ENCODE measurements at regions not wholly inside any gene's neighbourhood (a gene's known extent, or its start where the extent isn't known, plus 50 kb on each side); places are given as distances from the start of the nearest gene placed in this dataset.

- no peaks in the 10 kb centered on the region for H4K20me1 ChIP-seq (ENCODE audit: control insufficient read depth, insufficient read depth, low read length, poor library complexity, severe bottlenecking)
- no peak overlapping the region for H3K27ac ChIP-seq (ENCODE audit: low read length in 2 of 2)
- H3K4me3 ChIP-seq (ENCODE audit: control extremely low read depth in 1 of 5, extremely low read depth in 1 of 5, insufficient read depth in 1 of 5, low read depth in 2 of 5, low read length in 4 of 5) = no peak overlapping the region
- Mint-ChIP-seq H3K4me3 (no peak overlapping the region), H3K4me1 (no peaks in the 10 kb centered on the region), H3K27ac (no peak overlapping the region), H3K27me3 (peaks cover 16% of the 10 kb centered on the region), H3K9me3 (ENCODE audit: insufficient read depth) (no peaks in the 10 kb centered on the region)
- intact Hi-C loops (cut with micrococcal nuclease) = no loop called here
- ChIA-PET CTCF (no interaction called here), POLR2A (no interaction called here)
- ATAC-seq (ENCODE audit: low read depth) (no peak), DNase-seq (no peak)
- H2AFZ ChIP-seq (ENCODE audit: insufficient read depth, low read depth, low read length, poor library complexity, severe bottlenecking) = no peak overlapping the region
- TF ChIP-seq CTCF (IDR thresholded peaks at IDR 0.05) (no peak), EZH2 (IDR thresholded peaks at IDR 0.05; ENCODE audit: borderline replicate concordance, insufficient read depth, low read depth, low read length, poor library complexity, severe bottlenecking) (no peak)
- H3K4me2 ChIP-seq (replicated peaks; ENCODE audit: low read depth, low read length, poor library complexity, severe bottlenecking) = no peak overlapping the region
- no peaks in the 10 kb centered on the region for H3K36me3 ChIP-seq (replicated peaks in 1 of 2; ENCODE audit: control extremely low read depth in 1 of 2, control insufficient read depth in 1 of 2, extremely low read depth in 1 of 2, insufficient read depth in 2 of 2, low read length in 1 of 2)
- no peaks in the 10 kb centered on the region for H3K79me2 ChIP-seq (ENCODE audit: control insufficient read depth, insufficient read depth, low read length)
- H3K9me3 ChIP-seq (ENCODE audit: control extremely low read depth in 1 of 3, control insufficient read depth in 2 of 3, insufficient read depth in 1 of 3, low read length in 2 of 3) = peaks cover 0 to 4% (median 0%) of the 10 kb centered on the region in 3 donors
- no peaks in the 10 kb centered on the region for H3K27me3 ChIP-seq (replicated peaks in 1 of 4; ENCODE audit: control extremely low read depth in 1 of 4, control insufficient read depth in 3 of 4, insufficient read depth in 4 of 4, low read length in 3 of 4)
- H3K9ac ChIP-seq (ENCODE audit: low read length) = no peak overlapping the region
- WGBS (ENCODE audit: insufficient coverage) = 75% methylated on average over 16 of the region's 18 CpGs
- no peaks in the 10 kb centered on the region for H3K4me1 ChIP-seq (ENCODE audit: control insufficient read depth in 2 of 2, insufficient read depth in 2 of 2, low read length in 2 of 2)
Observed at GRCh38 chr3:127100459-127101410, 92.2 kb upstream of the PRR23E start.

- CTCF ChIA-PET = no interaction called here
- ATAC-seq (ENCODE audit: low read depth) (no peak), DNase-seq (no peak)
- H3K27me3 Mint-ChIP-seq = peaks cover 18% of the 10 kb centered on the region
- H3K4me1 Mint-ChIP-seq = no peaks in the 10 kb centered on the region
- WGBS (ENCODE audit: insufficient coverage) = no CpG with 5 or more reads among the region's 19 CpGs
- no peaks in the 10 kb centered on the region for H3K27me3 ChIP-seq (replicated peaks in 1 of 4; ENCODE audit: control extremely low read depth in 1 of 4, control insufficient read depth in 3 of 4, insufficient read depth in 4 of 4, low read length in 3 of 4)
- H3K4me1 ChIP-seq (ENCODE audit: control insufficient read depth in 2 of 2, insufficient read depth in 2 of 2, low read length in 2 of 2) = no peaks in the 10 kb centered on the region
- intact Hi-C loops (cut with micrococcal nuclease) = no loop called here
- no peak overlapping the region for H3K9ac ChIP-seq (ENCODE audit: low read length)
- no peak overlapping the region for H3K4me3 ChIP-seq (ENCODE audit: control extremely low read depth in 1 of 5, extremely low read depth in 1 of 5, insufficient read depth in 1 of 5, low read depth in 2 of 5, low read length in 4 of 5)
- H3K9me3 ChIP-seq (ENCODE audit: control extremely low read depth in 1 of 3, control insufficient read depth in 2 of 3, insufficient read depth in 1 of 3, low read length in 2 of 3) = no peaks in the 10 kb centered on the region
- no peak overlapping the region for H2AFZ ChIP-seq (ENCODE audit: insufficient read depth, low read depth, low read length, poor library complexity, severe bottlenecking)
- H3K27ac Mint-ChIP-seq = no peak overlapping the region
- H4K20me1 ChIP-seq (ENCODE audit: control insufficient read depth, insufficient read depth, low read length, poor library complexity, severe bottlenecking) = no peaks in the 10 kb centered on the region
- H3K79me2 ChIP-seq (ENCODE audit: control insufficient read depth, insufficient read depth, low read length) = no peaks in the 10 kb centered on the region
- H3K4me2 ChIP-seq (replicated peaks; ENCODE audit: low read depth, low read length, poor library complexity, severe bottlenecking) = no peak overlapping the region
- POLR2A ChIA-PET = no interaction called here
- H3K9me3 Mint-ChIP-seq (ENCODE audit: insufficient read depth) = no peaks in the 10 kb centered on the region
- H3K4me3 Mint-ChIP-seq = no peak overlapping the region
- H3K27ac ChIP-seq (ENCODE audit: low read length in 2 of 2) = no peak overlapping the region
- no peak for TF ChIP-seq CTCF (IDR thresholded peaks at IDR 0.05)
- TF ChIP-seq EZH2 (IDR thresholded peaks at IDR 0.05; ENCODE audit: borderline replicate concordance, insufficient read depth, low read depth, low read length, poor library complexity, severe bottlenecking) = no peak
- H3K36me3 ChIP-seq (replicated peaks in 1 of 2; ENCODE audit: control extremely low read depth in 1 of 2, control insufficient read depth in 1 of 2, extremely low read depth in 1 of 2, insufficient read depth in 2 of 2, low read length in 1 of 2) = no peaks in the 10 kb centered on the region
Observed at GRCh38 chr3:127101411-127102187, 91.3 kb upstream of the PRR23E start.
